ENCODE measurements at regions not wholly inside any gene's neighbourhood (a gene's known extent, or its start where the extent isn't known, plus 50 kb on each side); places are given as distances from the start of the nearest gene placed in this dataset.

- TF ChIP-seq CTCF (IDR thresholded peaks at IDR 0.05), result no peak
- no peak for TF ChIP-seq POLR2A (IDR thresholded peaks at IDR 0.05)
Observed at GRCh38 chr6:158870649-158870957, 51.4 kb upstream of the EZR start.
